ENCODE measurements at regions not wholly inside any gene's neighbourhood (a gene's known extent, or its start where the extent isn't known, plus 50 kb on each side); places are given as distances from the start of the nearest gene placed in this dataset.

GRCh38 chr9:116081435-116082115 lies 72.0 kb upstream of the PAPPA start:
- Mint-ChIP-seq H3K4me3 (no peak overlapping the region), H3K36me3 (no peaks in the 10 kb centered on the region), H3K4me1 (no peaks in the 10 kb centered on the region), H3K9me3 (peaks cover 3 to 4% of the 10 kb centered on the region in 2 donors), H3K27ac (no peak overlapping the region), H3K27me3 (ENCODE audit: low read depth in 2 of 2) (no peaks in the 10 kb centered on the region)
- WGBS (ENCODE audit: insufficient coverage): 42% methylated on average over 2 of the region's 2 CpGs
- no peak for ATAC-seq
- Histone ChIP-seq H3K27me3 (ENCODE audit: control insufficient read depth, insufficient read depth, low read length) (no peaks in the 10 kb centered on the region), H3K4me3 (ENCODE audit: low read length) (no peak overlapping the region), H3K36me3 (ENCODE audit: control insufficient read depth, insufficient read depth, low read length) (no peaks in the 10 kb centered on the region), H3K9me3 (ENCODE audit: control insufficient read depth, insufficient read depth, low read length) (no peaks in the 10 kb centered on the region), H3K4me1 (ENCODE audit: control insufficient read depth, insufficient read depth, low read length) (no peaks in the 10 kb centered on the region), H3K27ac (ENCODE audit: low read length) (no peak overlapping the region)
- DNase-seq: no peak
- intact Hi-C loops (cut with micrococcal nuclease): no loop called here
- TF ChIP-seq CTCF (IDR thresholded peaks at IDR 0.05): no peak

- no peak overlapping the region for H3K4me3 Mint-ChIP-seq
- H3K4me1 Mint-ChIP-seq: no peaks in the 10 kb centered on the region
- no peaks in the 10 kb centered on the region for H3K27me3 Mint-ChIP-seq (ENCODE audit: low read depth in 2 of 2)
- ATAC-seq (no peak), DNase-seq (no peak)
- H3K9me3 Mint-ChIP-seq: peaks cover 3 to 7% of the 10 kb centered on the region in 2 donors
- Histone ChIP-seq H3K9me3 (ENCODE audit: control insufficient read depth, insufficient read depth, low read length) (no peaks in the 10 kb centered on the region), H3K27me3 (ENCODE audit: control insufficient read depth, insufficient read depth, low read length) (no peaks in the 10 kb centered on the region), H3K27ac (ENCODE audit: low read length) (no peak overlapping the region), H3K4me1 (ENCODE audit: control insufficient read depth, insufficient read depth, low read length) (no peaks in the 10 kb centered on the region), H3K4me3 (ENCODE audit: low read length) (no peak overlapping the region), H3K36me3 (ENCODE audit: control insufficient read depth, insufficient read depth, low read length) (no peaks in the 10 kb centered on the region)
- no peak overlapping the region for H3K27ac Mint-ChIP-seq
- H3K36me3 Mint-ChIP-seq: no peaks in the 10 kb centered on the region
- no peak for TF ChIP-seq CTCF (IDR thresholded peaks at IDR 0.05)
- intact Hi-C loops (cut with micrococcal nuclease): no loop called here
- 86% methylated on average over 1 of the region's 2 CpGs for WGBS (ENCODE audit: insufficient coverage)
Measured at GRCh38 chr9:116083837-116084236, 69.8 kb upstream of the PAPPA start.

- intact Hi-C loops (cut with micrococcal nuclease): no loop called here
- no peak for ATAC-seq
- no peaks in the 10 kb centered on the region for H3K4me1 ChIP-seq (ENCODE audit: control insufficient read depth, insufficient read depth, low read length)
- no peaks in the 10 kb centered on the region for H3K9me3 ChIP-seq (ENCODE audit: control insufficient read depth, insufficient read depth, low read length)
- DNase-seq: no peak
- no peaks in the 10 kb centered on the region for H3K4me1 Mint-ChIP-seq
- no peaks in the 10 kb centered on the region for H3K27me3 Mint-ChIP-seq (ENCODE audit: low read depth in 2 of 2)
- no peak overlapping the region for H3K4me3 Mint-ChIP-seq
- H3K27ac Mint-ChIP-seq: no peak overlapping the region
- TF ChIP-seq CTCF (IDR thresholded peaks at IDR 0.05): no peak
- H3K27ac ChIP-seq (ENCODE audit: low read length): no peak overlapping the region
- H3K4me3 ChIP-seq (ENCODE audit: low read length): no peak overlapping the region
- peaks cover 3 to 7% of the 10 kb centered on the region in 2 donors for H3K9me3 Mint-ChIP-seq
- WGBS (ENCODE audit: insufficient coverage): 80% methylated on average over 1 of the region's 1 CpG
- no peaks in the 10 kb centered on the region for H3K36me3 Mint-ChIP-seq
- H3K27me3 ChIP-seq (ENCODE audit: control insufficient read depth, insufficient read depth, low read length): no peaks in the 10 kb centered on the region
- H3K36me3 ChIP-seq (ENCODE audit: control insufficient read depth, insufficient read depth, low read length): no peaks in the 10 kb centered on the region
Measured at GRCh38 chr9:116084497-116084896, 69.1 kb upstream of the PAPPA start.

- no peaks in the 10 kb centered on the region for H3K4me1 Mint-ChIP-seq
- H3K27me3 Mint-ChIP-seq (ENCODE audit: low read depth in 2 of 2): no peaks in the 10 kb centered on the region
- no peak for TF ChIP-seq CTCF (IDR thresholded peaks at IDR 0.05)
- Histone ChIP-seq H3K9me3 (ENCODE audit: control insufficient read depth, insufficient read depth, low read length) (no peaks in the 10 kb centered on the region), H3K27me3 (ENCODE audit: control insufficient read depth, insufficient read depth, low read length) (no peaks in the 10 kb centered on the region), H3K36me3 (ENCODE audit: control insufficient read depth, insufficient read depth, low read length) (no peaks in the 10 kb centered on the region), H3K27ac (ENCODE audit: low read length) (no peak overlapping the region), H3K4me1 (ENCODE audit: control insufficient read depth, insufficient read depth, low read length) (no peaks in the 10 kb centered on the region), H3K4me3 (ENCODE audit: low read length) (no peak overlapping the region)
- DNase-seq: no peak
- no peak overlapping the region for H3K4me3 Mint-ChIP-seq
- peaks cover 2 to 4% of the 10 kb centered on the region in 2 donors for H3K9me3 Mint-ChIP-seq
- intact Hi-C loops (cut with micrococcal nuclease): no loop called here
- no peaks in the 10 kb centered on the region for H3K36me3 Mint-ChIP-seq
- no peak overlapping the region for H3K27ac Mint-ChIP-seq
- no peak for ATAC-seq
- WGBS (ENCODE audit: insufficient coverage): 38% methylated on average over 1 of the region's 1 CpG
Measured at GRCh38 chr9:116087246-116087645, 66.3 kb upstream of the PAPPA start.

Data from natural killer cell (primary cell).